Muscle of arm (tissue), 1 donor: ENCODE measurements at regions not wholly inside any gene's neighbourhood (a gene's known extent, or its start where the extent isn't known, plus 50 kb on each side); places are given as distances from the start of the nearest gene placed in this dataset.
"Not testable (repeated sequence)": the region's sequence is repeated elsewhere in the genome, so short reads cannot be mapped to it uniquely, and the experiment has no call there.

Source experiments
- DNase-seq: peaks from one replicate; pipeline ENCODE4 v3.0.0-alpha.2; 2013

DNA sequence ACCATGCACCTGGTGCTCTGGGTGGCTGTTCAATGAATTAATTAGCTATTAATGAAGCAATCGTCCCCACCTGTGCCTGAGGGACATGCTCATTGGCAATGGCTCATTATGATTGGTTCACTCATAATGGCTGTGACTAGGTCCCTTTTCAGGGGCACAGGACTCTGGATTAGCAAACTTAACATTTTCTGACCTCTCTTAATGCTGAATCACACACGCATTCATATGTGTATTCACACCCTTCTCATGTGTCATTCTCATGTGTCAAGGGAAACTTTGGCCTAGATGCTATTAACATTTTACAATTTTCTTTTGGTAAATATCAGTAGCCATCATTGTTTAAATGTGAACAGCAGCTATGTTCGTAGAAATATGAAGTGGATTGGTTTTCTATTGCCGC lies 98.9 kb upstream of the PMAIP1 start:
- no peak for DNase-seq

DNA sequence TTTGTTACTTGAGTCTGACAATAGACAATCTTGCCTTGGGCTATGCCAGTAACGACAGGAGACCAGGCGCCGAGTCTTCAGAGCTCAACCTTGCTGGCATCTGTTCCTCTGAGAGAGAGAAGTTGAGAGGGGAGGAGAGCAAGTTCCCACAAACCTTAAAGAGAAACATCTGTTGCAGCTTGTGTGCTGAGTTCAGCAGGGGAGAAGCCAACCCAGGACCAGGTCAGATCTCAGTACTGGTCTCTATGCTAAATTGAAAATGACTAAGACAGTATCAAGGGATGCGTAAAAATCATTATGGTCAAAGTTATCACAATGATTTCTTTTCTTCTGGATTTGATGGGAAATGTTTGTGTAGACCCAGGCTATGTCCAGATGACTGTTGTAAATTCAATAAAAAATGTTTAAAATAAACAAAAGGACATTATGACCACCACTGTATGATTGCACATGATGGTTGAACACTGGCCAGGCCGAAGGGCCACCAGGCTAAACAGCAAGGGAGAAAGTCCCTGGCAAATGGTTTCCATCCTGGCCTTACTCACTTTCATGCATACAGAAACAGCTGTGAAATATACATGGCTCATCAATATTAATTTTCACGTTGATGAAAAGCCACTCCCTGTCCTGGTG lies 100.3 kb upstream of the PMAIP1 start:
- DNase-seq = no peak

GRCh38 chr18:59795882-59796281 lies 98.7 kb upstream of the CCBE1 start:
- DNase-seq = no peak

DNA sequence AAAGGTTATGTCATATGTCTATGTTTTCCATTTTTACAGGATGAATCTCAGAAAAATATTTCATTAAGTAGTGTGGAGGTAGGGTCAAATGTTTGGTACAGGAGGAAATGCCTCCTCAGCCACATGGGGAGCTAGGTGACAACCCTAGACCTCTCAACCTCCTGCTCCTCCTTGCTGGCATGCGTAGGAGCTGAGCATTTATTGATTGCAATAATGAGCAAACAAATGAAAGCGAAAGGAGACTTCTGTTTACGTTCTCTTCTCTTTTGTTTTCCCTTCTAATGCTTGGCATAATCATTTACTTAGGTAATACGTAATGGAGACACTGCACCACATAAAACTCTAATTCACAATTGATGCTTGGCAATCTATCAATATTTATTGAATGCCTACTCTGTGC lies 95.1 kb upstream of the CCBE1 start:
- DNase-seq = no peak

GRCh38 chr18:59790346-59790936 lies 93.2 kb upstream of the CCBE1 start:
- DNase-seq = not testable (repeated sequence)

GRCh38 chr18:59788791-59789106 lies 91.5 kb upstream of the CCBE1 start:
- no peak for DNase-seq

GRCh38 chr18:59787998-59788790 lies 91.0 kb upstream of the CCBE1 start:
- no peak for DNase-seq

GRCh38 chr18:59784694-59785093 lies 87.5 kb upstream of the CCBE1 start:
- no peak for DNase-seq

- DNase-seq = no peak
Observed at GRCh38 chr18:59783138-59783537, 85.9 kb upstream of the CCBE1 start.

- DNase-seq = no peak
Observed at GRCh38 chr18:59779979-59780378, 82.8 kb upstream of the CCBE1 start.

DNA sequence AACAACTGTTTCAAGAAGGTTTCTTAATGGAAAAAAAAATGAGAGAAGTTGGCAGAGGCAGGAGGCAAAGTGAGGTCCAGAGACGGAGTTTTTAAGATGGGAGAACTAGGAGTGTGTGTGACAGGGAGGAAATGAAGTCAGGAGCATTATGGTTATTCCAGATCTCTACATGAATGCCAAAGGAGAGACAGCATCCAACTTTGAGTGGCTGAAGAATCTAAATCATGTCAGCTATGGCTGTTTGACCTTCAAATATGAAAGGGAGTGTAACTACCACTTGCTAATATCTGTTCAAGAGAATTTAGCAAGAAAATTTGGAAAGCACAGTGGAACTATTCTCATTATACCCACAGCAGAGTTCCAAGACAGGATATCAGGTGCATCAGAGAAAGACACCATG lies 81.2 kb upstream of the CCBE1 start:
- DNase-seq = no peak

GRCh38 chr18:59777636-59778035 lies 80.4 kb upstream of the CCBE1 start:
- DNase-seq = no peak

DNA sequence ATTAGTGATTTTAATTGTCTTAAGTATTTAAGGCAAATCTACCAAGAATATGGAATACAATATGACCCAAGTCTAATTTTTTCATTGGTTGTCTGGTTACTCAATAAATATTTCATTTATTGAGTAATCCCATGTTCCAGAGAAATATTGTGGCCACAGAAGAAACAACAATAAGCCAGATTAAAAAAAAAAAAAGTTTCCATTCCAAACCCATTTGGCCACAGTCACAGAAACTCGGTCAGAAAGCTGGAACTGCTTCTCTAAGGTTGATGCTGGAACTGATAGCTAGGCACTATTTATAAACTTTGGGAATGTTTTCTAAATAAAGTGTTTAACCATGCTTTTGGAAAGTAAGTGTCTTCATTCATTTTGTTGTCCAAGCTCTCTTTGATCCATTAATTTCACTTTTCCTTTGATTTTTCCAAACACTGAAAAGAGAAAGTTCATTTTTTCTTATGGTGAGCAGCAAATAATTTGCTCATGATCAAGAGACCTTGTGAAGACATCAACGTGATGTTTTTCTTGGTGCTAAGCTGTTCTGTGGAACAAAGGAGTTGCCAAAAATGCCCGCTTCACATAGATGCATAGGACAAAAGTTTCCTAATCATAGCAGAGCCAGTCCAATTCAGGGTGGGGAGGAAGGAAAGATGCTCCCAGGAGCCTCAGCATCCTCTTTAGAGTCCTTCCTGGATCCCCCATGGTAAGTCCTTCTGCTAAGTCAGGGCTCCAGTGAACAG lies 72.1 kb upstream of the CCBE1 start:
- DNase-seq = peak; percentile 49

DNA sequence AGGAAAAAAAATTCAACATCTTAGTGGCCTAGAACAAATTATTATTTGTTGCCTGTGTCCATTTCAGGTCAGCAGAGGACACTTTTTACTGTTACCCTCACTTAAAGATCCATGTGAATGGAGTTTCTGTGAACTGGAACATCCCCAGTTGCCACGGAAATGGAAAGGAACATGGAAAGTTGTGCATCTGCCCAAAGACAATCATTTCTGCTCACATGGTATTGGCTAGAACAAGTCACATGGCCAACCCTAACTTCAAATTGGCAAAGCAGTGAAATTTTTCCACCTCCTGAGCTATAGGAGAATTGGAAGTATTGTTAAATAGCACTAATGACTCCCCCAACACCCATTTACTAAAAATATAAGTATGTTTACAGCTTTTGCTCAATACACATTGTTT lies 71.2 kb upstream of the CCBE1 start:
- peak; percentile 68 for DNase-seq

DNA sequence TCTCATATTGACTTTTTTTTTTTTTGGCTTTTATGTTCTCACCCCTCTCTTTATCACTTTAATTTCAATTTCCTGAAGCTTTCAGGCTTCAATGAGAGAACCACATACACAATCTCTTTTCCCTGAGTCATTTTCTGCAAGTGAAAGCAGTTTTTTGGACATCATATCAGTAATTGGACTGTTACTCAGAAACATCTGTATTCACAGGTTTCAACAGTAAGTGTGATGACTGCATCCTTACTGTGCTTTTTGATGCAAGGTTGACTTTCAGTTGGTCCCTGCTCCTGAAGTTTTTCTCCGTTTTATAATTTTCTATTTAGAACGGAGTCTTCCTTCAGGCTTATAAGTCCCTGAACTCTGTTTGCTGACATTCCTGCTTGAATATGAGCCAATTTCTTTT lies 70.5 kb upstream of the CCBE1 start:
- no peak for DNase-seq

DNA sequence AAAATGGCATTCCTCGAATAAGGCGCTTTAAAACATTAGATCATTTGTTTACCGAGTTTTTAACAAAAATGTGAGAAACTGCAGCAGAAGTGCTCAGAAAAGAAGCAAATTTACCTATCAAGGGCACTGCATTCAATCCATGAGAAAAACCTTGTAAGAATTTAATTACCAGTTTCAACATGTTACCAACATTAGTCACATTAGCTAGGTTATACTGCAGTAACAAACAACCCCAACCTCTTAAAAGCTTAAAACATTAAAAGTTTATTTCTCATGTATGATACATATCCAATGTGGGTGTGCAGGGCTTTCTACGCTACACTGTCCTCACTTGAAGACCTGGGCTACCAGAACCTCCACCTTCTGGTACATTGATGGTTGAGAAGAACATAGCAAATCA lies 68.1 kb upstream of the CCBE1 start:
- DNase-seq = no peak

DNA sequence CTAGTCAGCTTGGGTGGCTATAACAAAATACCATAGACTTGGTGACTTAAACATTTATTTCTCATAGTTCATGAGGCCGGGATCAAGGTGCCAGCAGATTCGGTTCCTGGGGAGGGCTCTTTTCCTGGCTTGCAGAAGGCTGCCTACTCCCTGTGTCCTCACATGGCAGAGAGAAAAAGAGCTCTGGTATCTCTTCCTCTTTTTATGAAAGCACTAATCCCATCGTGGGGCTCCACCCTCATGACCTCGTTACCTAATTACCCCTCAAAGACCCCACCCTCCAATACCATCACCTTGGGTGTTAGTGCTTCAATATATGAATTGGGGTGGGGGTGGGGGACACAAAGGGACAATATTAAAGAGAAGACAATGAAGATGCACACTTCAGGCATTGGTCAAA lies 67.1 kb upstream of the CCBE1 start:
- DNase-seq = no peak

DNA sequence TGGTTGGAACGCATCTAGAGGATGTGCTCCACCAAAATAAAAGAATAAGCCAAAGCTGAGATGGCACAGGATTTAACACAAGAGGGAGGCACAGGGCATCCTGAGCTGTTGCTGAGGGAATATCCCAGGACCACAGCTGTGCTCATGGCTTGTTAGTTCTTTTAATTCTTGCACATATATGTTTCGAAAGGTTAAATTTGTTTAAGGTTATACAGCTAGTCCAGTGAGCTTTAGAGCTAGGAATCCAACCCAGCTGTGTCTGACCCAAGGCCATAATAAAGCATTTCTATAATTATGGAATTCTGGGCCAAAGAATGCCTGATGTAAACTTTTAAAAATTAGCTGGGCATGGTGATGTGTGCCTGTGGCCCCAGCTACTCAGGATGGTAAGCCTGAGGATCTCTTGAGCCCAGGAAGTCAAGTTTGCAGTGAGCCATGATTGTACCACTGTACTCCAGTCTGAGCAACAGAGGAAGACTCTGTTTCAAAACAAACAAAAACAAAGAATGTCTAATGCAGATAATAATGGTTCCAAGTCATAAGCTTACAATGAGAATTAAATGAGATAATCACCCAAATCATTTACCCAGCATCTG lies 66.4 kb upstream of the CCBE1 start:
- no peak for DNase-seq

- no peak for DNase-seq
Observed at GRCh38 chr18:59760619-59761600, 63.7 kb upstream of the CCBE1 start.

- no peak for DNase-seq
Observed at GRCh38 chr18:59760212-59760611, 63.0 kb upstream of the CCBE1 start.

DNA sequence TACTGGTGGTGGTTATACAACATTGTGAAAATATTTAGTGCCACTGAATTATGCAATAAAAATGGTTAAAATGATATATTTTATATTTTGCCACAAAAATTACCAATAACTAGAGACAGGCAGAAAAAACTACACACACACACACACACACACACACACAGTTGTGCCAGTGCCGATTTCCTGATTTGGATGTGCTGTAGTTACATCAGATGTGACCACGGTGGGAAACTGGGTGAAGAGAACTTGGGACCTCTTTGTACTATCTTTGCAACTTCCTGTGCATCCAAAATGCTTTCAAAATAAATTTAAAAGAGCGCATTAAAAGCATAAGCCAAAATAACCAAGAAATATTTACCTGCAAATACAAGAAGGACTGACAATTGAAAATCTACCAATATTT lies 61.6 kb upstream of the CCBE1 start:
- no peak for DNase-seq
